ENCODE measurements at regions not wholly inside any gene's neighbourhood (a gene's known extent, or its start where the extent isn't known, plus 50 kb on each side); places are given as distances from the start of the nearest gene placed in this dataset.

DNA sequence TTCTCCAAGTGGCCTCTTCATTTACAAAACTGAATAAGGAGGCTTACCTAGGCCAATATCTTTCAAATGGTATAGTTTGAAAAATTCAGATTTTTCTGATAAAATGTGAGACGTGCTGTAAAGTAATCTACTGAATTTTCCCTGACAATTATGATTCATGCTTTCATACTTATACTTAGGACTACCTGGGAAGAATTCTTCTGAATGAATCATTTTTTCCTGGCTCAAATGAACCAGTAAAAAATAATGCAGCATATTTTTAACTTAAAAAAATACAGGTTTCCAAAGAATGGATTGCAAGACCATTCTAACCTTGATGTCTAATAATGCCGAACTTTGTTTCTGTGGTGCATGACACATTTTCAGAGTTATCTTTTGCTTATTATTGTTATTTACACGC lies 375.4 kb downstream of the ZNF674 start:
- H3K27me3 ChIP-seq (ENCODE audit: control insufficient read depth in 1 of 2, insufficient read depth in 2 of 2, low read length in 2 of 2): no peaks in the 10 kb centered on the region
- in situ Hi-C loops (cut with HindIII; ENCODE audit: extremely low pct_ligation_motif_present, low pct_unique_long_range_greater_than_20kb): no loop called here
- FAIRE-seq: no peak
- H3K79me2 ChIP-seq (ENCODE audit: insufficient read depth, low read length): no peaks in the 10 kb centered on the region
- intact Hi-C loops (cut with micrococcal nuclease; ENCODE audit: unreplicated experiment): no loop called here
- ATAC-seq: no peak
- no peak overlapping the region for H3K27ac ChIP-seq (ENCODE audit: extremely low read length, insufficient read depth, low read length)
- H3K4me3 ChIP-seq (replicated peaks in 1 of 3; ENCODE audit: insufficient read depth in 1 of 3, low read depth in 2 of 3, low read length in 3 of 3): no peak overlapping the region
- ChIA-PET POLR2A (no interaction called here), CTCF (ENCODE audit: low intra/inter-chr PET ratio, low total read pairs) (no interaction called here)
- no peak for DNase-seq (ENCODE audit: low spot score)
- no peaks in the 10 kb centered on the region for H4K20me1 ChIP-seq (ENCODE audit: insufficient read depth, low read length)
- no peak overlapping the region for H2AFZ ChIP-seq (ENCODE audit: low read length)
- 64% methylated on average over 3 of the region's 3 CpGs for WGBS (ENCODE audit: low lambda C conversion rate)
- H3K9ac ChIP-seq (ENCODE audit: insufficient read depth, low read depth, low read length): no peak overlapping the region
- H3K4me2 ChIP-seq (ENCODE audit: low read depth, low read length): no peak overlapping the region
- BruUV-seq (replicated peaks): no TSS peak
- H3K36me3 ChIP-seq (replicated peaks in 1 of 2; ENCODE audit: control insufficient read depth in 1 of 2, insufficient read depth in 2 of 2, low read length in 2 of 2): no peaks in the 10 kb centered on the region
- H3K4me1 ChIP-seq (ENCODE audit: insufficient read depth, low read length): peaks cover 12% of the 10 kb centered on the region; the same call in 1 of the 2 replicates
- no peaks in the 10 kb centered on the region for H3K9me3 ChIP-seq (ENCODE audit: low read length)
- TF ChIP-seq, protein P1, sequence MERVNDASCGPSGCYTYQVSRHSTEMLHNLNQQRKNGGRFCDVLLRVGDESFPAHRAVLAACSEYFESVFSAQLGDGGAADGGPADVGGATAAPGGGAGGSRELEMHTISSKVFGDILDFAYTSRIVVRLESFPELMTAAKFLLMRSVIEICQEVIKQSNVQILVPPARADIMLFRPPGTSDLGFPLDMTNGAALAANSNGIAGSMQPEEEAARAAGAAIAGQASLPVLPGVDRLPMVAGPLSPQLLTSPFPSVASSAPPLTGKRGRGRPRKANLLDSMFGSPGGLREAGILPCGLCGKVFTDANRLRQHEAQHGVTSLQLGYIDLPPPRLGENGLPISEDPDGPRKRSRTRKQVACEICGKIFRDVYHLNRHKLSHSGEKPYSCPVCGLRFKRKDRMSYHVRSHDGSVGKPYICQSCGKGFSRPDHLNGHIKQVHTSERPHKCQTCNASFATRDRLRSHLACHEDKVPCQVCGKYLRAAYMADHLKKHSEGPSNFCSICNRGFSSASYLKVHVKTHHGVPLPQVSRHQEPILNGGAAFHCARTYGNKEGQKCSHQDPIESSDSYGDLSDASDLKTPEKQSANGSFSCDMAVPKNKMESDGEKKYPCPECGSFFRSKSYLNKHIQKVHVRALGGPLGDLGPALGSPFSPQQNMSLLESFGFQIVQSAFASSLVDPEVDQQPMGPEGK (CRISPR knock-in tag; IDR thresholded peaks at IDR 0.05): no peak
- TF ChIP-seq ZNF33A (CRISPR knock-in tag; IDR thresholded peaks at IDR 0.05; ENCODE audit: borderline replicate concordance) (no peak), ZNF431 (CRISPR knock-in tag; IDR thresholded peaks at IDR 0.05; ENCODE audit: borderline replicate concordance, low read depth) (no peak), SP5 (CRISPR knock-in tag; IDR thresholded peaks at IDR 0.05; ENCODE audit: borderline replicate concordance, low read depth) (no peak), ZNF562 (CRISPR knock-in tag; IDR thresholded peaks at IDR 0.05; ENCODE audit: borderline replicate concordance) (no peak), ELF4 (CRISPR knock-in tag; IDR thresholded peaks at IDR 0.05; ENCODE audit: borderline replicate concordance) (no peak), ZNF317 (CRISPR knock-in tag; IDR thresholded peaks at IDR 0.05) (no peak), ZFP36L2 (CRISPR knock-in tag; IDR thresholded peaks at IDR 0.05) (no peak), PHF20 (CRISPR knock-in tag; IDR thresholded peaks at IDR 0.05) (no peak)
- TF ChIP-seq, protein P2, sequence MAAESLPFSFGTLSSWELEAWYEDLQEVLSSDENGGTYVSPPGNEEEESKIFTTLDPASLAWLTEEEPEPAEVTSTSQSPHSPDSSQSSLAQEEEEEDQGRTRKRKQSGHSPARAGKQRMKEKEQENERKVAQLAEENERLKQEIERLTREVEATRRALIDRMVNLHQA (CRISPR knock-in tag; IDR thresholded peaks at IDR 0.05): no peak
- TF ChIP-seq, protein P3, sequence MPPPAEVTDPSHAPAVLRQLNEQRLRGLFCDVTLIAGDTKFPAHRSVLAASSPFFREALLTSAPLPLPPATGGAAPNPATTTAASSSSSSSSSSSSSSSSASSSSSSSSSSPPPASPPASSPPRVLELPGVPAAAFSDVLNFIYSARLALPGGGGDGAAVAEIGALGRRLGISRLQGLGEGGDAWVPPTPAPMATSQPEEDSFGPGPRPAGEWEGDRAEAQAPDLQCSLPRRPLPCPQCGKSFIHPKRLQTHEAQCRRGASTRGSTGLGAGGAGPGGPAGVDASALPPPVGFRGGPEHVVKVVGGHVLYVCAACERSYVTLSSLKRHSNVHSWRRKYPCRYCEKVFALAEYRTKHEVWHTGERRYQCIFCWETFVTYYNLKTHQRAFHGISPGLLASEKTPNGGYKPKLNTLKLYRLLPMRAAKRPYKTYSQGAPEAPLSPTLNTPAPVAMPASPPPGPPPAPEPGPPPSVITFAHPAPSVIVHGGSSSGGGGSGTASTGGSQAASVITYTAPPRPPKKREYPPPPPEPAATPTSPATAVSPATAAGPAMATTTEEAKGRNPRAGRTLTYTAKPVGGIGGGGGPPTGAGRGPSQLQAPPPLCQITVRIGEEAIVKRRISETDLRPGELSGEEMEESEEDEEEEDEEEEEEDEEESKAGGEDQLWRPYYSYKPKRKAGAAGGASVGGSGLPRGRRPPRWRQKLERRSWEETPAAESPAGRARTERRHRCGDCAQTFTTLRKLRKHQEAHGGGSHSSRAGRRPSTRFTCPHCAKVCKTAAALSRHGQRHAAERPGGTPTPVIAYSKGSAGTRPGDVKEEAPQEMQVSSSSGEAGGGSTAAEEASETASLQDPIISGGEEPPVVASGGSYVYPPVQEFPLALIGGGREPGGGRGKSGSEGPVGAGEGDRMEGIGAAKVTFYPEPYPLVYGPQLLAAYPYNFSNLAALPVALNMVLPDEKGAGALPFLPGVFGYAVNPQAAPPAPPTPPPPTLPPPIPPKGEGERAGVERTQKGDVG (CRISPR knock-in tag; IDR thresholded peaks at IDR 0.05; ENCODE audit: borderline replicate concordance): no peak
- TF ChIP-seq, protein P4, sequence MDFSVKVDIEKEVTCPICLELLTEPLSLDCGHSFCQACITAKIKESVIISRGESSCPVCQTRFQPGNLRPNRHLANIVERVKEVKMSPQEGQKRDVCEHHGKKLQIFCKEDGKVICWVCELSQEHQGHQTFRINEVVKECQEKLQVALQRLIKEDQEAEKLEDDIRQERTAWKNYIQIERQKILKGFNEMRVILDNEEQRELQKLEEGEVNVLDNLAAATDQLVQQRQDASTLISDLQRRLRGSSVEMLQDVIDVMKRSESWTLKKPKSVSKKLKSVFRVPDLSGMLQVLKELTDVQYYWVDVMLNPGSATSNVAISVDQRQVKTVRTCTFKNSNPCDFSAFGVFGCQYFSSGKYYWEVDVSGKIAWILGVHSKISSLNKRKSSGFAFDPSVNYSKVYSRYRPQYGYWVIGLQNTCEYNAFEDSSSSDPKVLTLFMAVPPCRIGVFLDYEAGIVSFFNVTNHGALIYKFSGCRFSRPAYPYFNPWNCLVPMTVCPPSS (IDR thresholded peaks at IDR 0.05): no peak
